ENCODE measurements at regions not wholly inside any gene's neighbourhood (a gene's known extent, or its start where the extent isn't known, plus 50 kb on each side); places are given as distances from the start of the nearest gene placed in this dataset.
"Not testable (repeated sequence)": the region's sequence is repeated elsewhere in the genome, so short reads cannot be mapped to it uniquely, and the experiment has no call there.

- no TSS peak for BruUV-seq (replicated peaks)
- CTCF ChIA-PET: no interaction called here
Measured at GRCh38 chr19:28686756-28687155, 526.2 kb downstream of the UQCRFS1 start.

GRCh38 chr19:28685802-28686201 is 527.1 kb downstream of the UQCRFS1 start:
- Histone ChIP-seq H3K27me3 (replicated peaks; ENCODE audit: insufficient read depth, low read depth, low read length, poor library complexity) (no peaks in the 10 kb centered on the region), H3K4me3 (ENCODE audit: low read depth, low read length, poor library complexity, severe bottlenecking) (no peak overlapping the region), H3K27ac (ENCODE audit: low read depth, low read length, poor library complexity, severe bottlenecking) (no peak overlapping the region), H3K4me1 (ENCODE audit: insufficient read depth, low read length, poor library complexity, severe bottlenecking) (no peaks in the 10 kb centered on the region), H3K9me3 (ENCODE audit: low read depth, low read length, poor library complexity, severe bottlenecking) (peaks cover 4% of the 10 kb centered on the region), H3K36me3 (ENCODE audit: insufficient read depth, low read length, poor library complexity, severe bottlenecking) (no peaks in the 10 kb centered on the region)
- ChIA-PET CTCF (no interaction called here), POLR2A (ENCODE audit: low non-redundant PET) (no interaction called here)
- TF ChIP-seq, protein P1, sequence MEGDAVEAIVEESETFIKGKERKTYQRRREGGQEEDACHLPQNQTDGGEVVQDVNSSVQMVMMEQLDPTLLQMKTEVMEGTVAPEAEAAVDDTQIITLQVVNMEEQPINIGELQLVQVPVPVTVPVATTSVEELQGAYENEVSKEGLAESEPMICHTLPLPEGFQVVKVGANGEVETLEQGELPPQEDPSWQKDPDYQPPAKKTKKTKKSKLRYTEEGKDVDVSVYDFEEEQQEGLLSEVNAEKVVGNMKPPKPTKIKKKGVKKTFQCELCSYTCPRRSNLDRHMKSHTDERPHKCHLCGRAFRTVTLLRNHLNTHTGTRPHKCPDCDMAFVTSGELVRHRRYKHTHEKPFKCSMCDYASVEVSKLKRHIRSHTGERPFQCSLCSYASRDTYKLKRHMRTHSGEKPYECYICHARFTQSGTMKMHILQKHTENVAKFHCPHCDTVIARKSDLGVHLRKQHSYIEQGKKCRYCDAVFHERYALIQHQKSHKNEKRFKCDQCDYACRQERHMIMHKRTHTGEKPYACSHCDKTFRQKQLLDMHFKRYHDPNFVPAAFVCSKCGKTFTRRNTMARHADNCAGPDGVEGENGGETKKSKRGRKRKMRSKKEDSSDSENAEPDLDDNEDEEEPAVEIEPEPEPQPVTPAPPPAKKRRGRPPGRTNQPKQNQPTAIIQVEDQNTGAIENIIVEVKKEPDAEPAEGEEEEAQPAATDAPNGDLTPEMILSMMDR (conservative IDR thresholded peaks at IDR 0.05; ENCODE audit: low read depth, low read length): no peak
- no peak for TF ChIP-seq EZH2 (IDR thresholded peaks at IDR 0.05; ENCODE audit: borderline replicate concordance, low read depth, low read length, poor library complexity, severe bottlenecking)
- DNase-seq (ENCODE audit: low spot score): no peak
- intact Hi-C loops (cut with micrococcal nuclease; ENCODE audit: unreplicated experiment): no loop called here
- BruUV-seq (replicated peaks): no TSS peak

More at GRCh38 chr19:28686756-28687155, 526.2 kb downstream of the UQCRFS1 start:
- TF ChIP-seq EZH2 (IDR thresholded peaks at IDR 0.05; ENCODE audit: borderline replicate concordance, low read depth, low read length, poor library complexity, severe bottlenecking): no peak
- TF ChIP-seq, protein P1 (conservative IDR thresholded peaks at IDR 0.05; ENCODE audit: low read depth, low read length): no peak
- H3K4me3 ChIP-seq (ENCODE audit: low read depth, low read length, poor library complexity, severe bottlenecking): no peak overlapping the region
- no peak overlapping the region for H3K27ac ChIP-seq (ENCODE audit: low read depth, low read length, poor library complexity, severe bottlenecking)
- intact Hi-C loops (cut with micrococcal nuclease; ENCODE audit: unreplicated experiment): no loop called here
- H3K36me3 ChIP-seq (ENCODE audit: insufficient read depth, low read length, poor library complexity, severe bottlenecking): no peaks in the 10 kb centered on the region
- POLR2A ChIA-PET (ENCODE audit: low non-redundant PET): no interaction called here
- no peaks in the 10 kb centered on the region for H3K4me1 ChIP-seq (ENCODE audit: insufficient read depth, low read length, poor library complexity, severe bottlenecking)
- DNase-seq (ENCODE audit: low spot score): no peak
- peaks cover 4% of the 10 kb centered on the region for H3K9me3 ChIP-seq (ENCODE audit: low read depth, low read length, poor library complexity, severe bottlenecking)
- no peaks in the 10 kb centered on the region for H3K27me3 ChIP-seq (replicated peaks; ENCODE audit: insufficient read depth, low read depth, low read length, poor library complexity)

- H3K27me3 ChIP-seq (replicated peaks; ENCODE audit: insufficient read depth, low read depth, low read length, poor library complexity); H3K27ac ChIP-seq (ENCODE audit: low read depth, low read length, poor library complexity, severe bottlenecking); DNase-seq (ENCODE audit: low spot score); intact Hi-C loops (cut with micrococcal nuclease; ENCODE audit: unreplicated experiment); H3K4me3 ChIP-seq (ENCODE audit: low read depth, low read length, poor library complexity, severe bottlenecking); H3K9me3 ChIP-seq (ENCODE audit: low read depth, low read length, poor library complexity, severe bottlenecking); H3K4me1 ChIP-seq (ENCODE audit: insufficient read depth, low read length, poor library complexity, severe bottlenecking); CTCF ChIA-PET; H3K36me3 ChIP-seq (ENCODE audit: insufficient read depth, low read length, poor library complexity, severe bottlenecking); BruUV-seq (replicated peaks); POLR2A ChIA-PET (ENCODE audit: low non-redundant PET): not testable (repeated sequence)
Measured at GRCh38 chr19:28685077-28685476, 527.9 kb downstream of the UQCRFS1 start.

DNA sequence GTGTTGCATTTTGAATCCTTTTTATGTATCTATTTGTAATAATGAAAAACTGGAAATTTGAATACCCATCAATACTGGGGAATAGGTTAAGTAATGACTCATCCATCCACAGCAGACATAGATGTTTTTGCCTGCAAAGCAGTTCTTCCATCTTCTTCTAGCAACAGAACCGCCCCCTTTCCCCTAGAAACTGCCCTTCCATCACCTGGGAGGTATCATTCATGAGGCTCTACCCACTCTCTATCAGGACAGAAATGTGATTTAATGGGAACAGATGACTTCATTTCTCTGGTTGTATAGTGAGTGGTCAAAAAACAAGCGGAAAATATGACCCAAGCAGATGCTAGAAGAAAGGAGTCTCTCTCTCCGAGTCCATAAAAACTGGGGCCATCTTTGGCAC is 532.8 kb downstream of the UQCRFS1 start:
- H3K9me3 ChIP-seq (ENCODE audit: low read depth, low read length, poor library complexity, severe bottlenecking): no peaks in the 10 kb centered on the region
- no peaks in the 10 kb centered on the region for H3K4me1 ChIP-seq (ENCODE audit: insufficient read depth, low read length, poor library complexity, severe bottlenecking)
- H3K27me3 ChIP-seq (replicated peaks; ENCODE audit: insufficient read depth, low read depth, low read length, poor library complexity): no peaks in the 10 kb centered on the region
- BruUV-seq (replicated peaks): no TSS peak
- CTCF ChIA-PET: no interaction called here
- H3K4me3 ChIP-seq (ENCODE audit: low read depth, low read length, poor library complexity, severe bottlenecking): no peak overlapping the region
- H3K27ac ChIP-seq (ENCODE audit: low read depth, low read length, poor library complexity, severe bottlenecking): no peak overlapping the region
- POLR2A ChIA-PET (ENCODE audit: low non-redundant PET): no interaction called here
- no peak for DNase-seq (ENCODE audit: low spot score)
- intact Hi-C loops (cut with micrococcal nuclease; ENCODE audit: unreplicated experiment): no loop called here
- H3K36me3 ChIP-seq (ENCODE audit: insufficient read depth, low read length, poor library complexity, severe bottlenecking): no peaks in the 10 kb centered on the region
- no peak for TF ChIP-seq EZH2 (IDR thresholded peaks at IDR 0.05; ENCODE audit: borderline replicate concordance, low read depth, low read length, poor library complexity, severe bottlenecking)
- TF ChIP-seq, protein P1 (conservative IDR thresholded peaks at IDR 0.05; ENCODE audit: low read depth, low read length): no peak
